CD14-positive monocyte (primary cell): ENCODE measurements at regions not wholly inside any gene's neighbourhood (a gene's known extent, or its start where the extent isn't known, plus 50 kb on each side); places are given as distances from the start of the nearest gene placed in this dataset.

ENCODE experiments used
- DNase-seq, 3 donors: peaks; one replicate each; pipeline ENCODE4 v3.0.0-alpha.2; 2011 to 2022
- H2AFZ ChIP-seq: 2 replicates; pipeline ENCODE4 v1.6.0; 2012; ENCODE audit warnings: mild to moderate bottlenecking, low read depth, low read length, inconsistent platforms; ENCODE audit not compliant: insufficient read depth, poor library complexity, severe bottlenecking
- H3K27ac ChIP-seq, 2 donors: 1 replicate in 1 of 2; 2 replicates in 1 of 2; pipeline ENCODE4 v1.5.1; 2012 to 2013; ENCODE audit warnings: low read length in 2 of 2, control low read depth in 1 of 2, inconsistent platforms in 1 of 2, low read depth in 1 of 2, mild to moderate bottlenecking in 1 of 2
- H3K27me3 ChIP-seq, 2 donors: one replicate each; pipeline versions ENCODE4 v1.6.0 to v1.6.1; 2011 to 2013; ENCODE audit warnings: low read length in 2 of 2; ENCODE audit not compliant: control insufficient read depth in 2 of 2, insufficient read depth in 2 of 2
- H3K36me3 ChIP-seq, 2 donors: replicated peaks in 1 of 2; 1 replicate in 1 of 2; 2 replicates in 1 of 2; pipeline versions ENCODE4 v1.5.1 to v1.6.1; 2012 to 2013; ENCODE audit warnings: low read length in 2 of 2, control low read depth in 1 of 2, inconsistent platforms in 1 of 2, mild to moderate bottlenecking in 1 of 2; ENCODE audit not compliant: insufficient read depth in 2 of 2, control insufficient read depth in 1 of 2
- H3K4me1 ChIP-seq, 2 donors: 1 replicate in 1 of 2; 2 replicates in 1 of 2; pipeline versions ENCODE4 v1.5.1 to v1.6.1; 2012 to 2013; ENCODE audit warnings: low read length in 2 of 2, control low read depth in 1 of 2, inconsistent platforms in 1 of 2, mild to moderate bottlenecking in 1 of 2, moderate library complexity in 1 of 2; ENCODE audit not compliant: insufficient read depth in 2 of 2, control insufficient read depth in 1 of 2
- H3K4me2 ChIP-seq: replicated peaks from 2 replicates; pipeline ENCODE3; 2012; ENCODE audit warnings: low read length, moderate library complexity, mild to moderate bottlenecking; ENCODE audit not compliant: poor library complexity, severe bottlenecking; ENCODE audit errors: extremely low read depth
- H3K4me3 ChIP-seq, 3 experiments: fragments of 200-600 bp in 1 of 3; sonication (generic) in 1 of 3; replicated peaks in 1 of 3; 1 replicate in 2 of 3; 2 replicates in 1 of 3; pipeline ENCODE4 v1.5.1; 2011 to 2013; ENCODE audit warnings: low read length in 3 of 3, mild to moderate bottlenecking in 3 of 3, control low read depth in 2 of 3, low read depth in 2 of 3, inconsistent platforms in 1 of 3, moderate library complexity in 1 of 3
- H3K79me2 ChIP-seq: 2 replicates; pipeline ENCODE4 v1.6.0; 2012; ENCODE audit warnings: mild to moderate bottlenecking, control low read depth, inconsistent platforms, low read length, moderate library complexity; ENCODE audit not compliant: insufficient read depth
- H3K9ac ChIP-seq: 2 replicates; pipeline ENCODE4 v1.6.0; 2017; ENCODE audit warnings: low read length, mild to moderate bottlenecking; ENCODE audit not compliant: insufficient read depth, poor library complexity, severe bottlenecking
- H3K9me3 ChIP-seq, 2 donors: replicated peaks in 1 of 2; 1 replicate in 1 of 2; 2 replicates in 1 of 2; pipeline versions ENCODE4 v1.5.1 to v1.6.1; 2012 to 2013; ENCODE audit warnings: low read length in 2 of 2, control low read depth in 1 of 2; ENCODE audit not compliant: control insufficient read depth in 1 of 2, insufficient read depth in 1 of 2
- H4K20me1 ChIP-seq: 2 replicates; pipeline ENCODE4 v1.6.0; 2012; ENCODE audit warnings: mild to moderate bottlenecking, low read length, control low read depth, moderate library complexity; ENCODE audit not compliant: insufficient read depth
- H3K27ac Mint-ChIP-seq, 7 donors: one replicate each; pipeline ENCODE4 v1.8.0; 2020; ENCODE audit warnings: mild to moderate bottlenecking in 7 of 7, mixed read lengths in 7 of 7, moderate library complexity in 6 of 7, inconsistent platforms in 2 of 7
- H3K27me3 Mint-ChIP-seq, 3 donors: one replicate each; pipeline ENCODE4 v1.8.0; 2021 to 2022; ENCODE audit warnings: low read depth in 3 of 3, mild to moderate bottlenecking in 3 of 3, mixed read lengths in 3 of 3, moderate library complexity in 3 of 3, inconsistent platforms in 1 of 3
- H3K36me3 Mint-ChIP-seq, 2 donors: one replicate each; pipeline ENCODE4 v1.8.0; 2020; ENCODE audit warnings: mixed read lengths in 2 of 2, inconsistent platforms in 1 of 2, mild to moderate bottlenecking in 1 of 2
- H3K4me1 Mint-ChIP-seq: one replicate; pipeline ENCODE4 v1.8.0; 2020; ENCODE audit warnings: mild to moderate bottlenecking, mixed read lengths
- H3K4me3 Mint-ChIP-seq, 2 donors: one replicate each; pipeline ENCODE4 v1.8.0; 2020; ENCODE audit warnings: mild to moderate bottlenecking in 2 of 2, mixed read lengths in 2 of 2, moderate library complexity in 1 of 2
- H3K9me3 Mint-ChIP-seq, 7 donors: one replicate each; pipeline ENCODE4 v1.8.0; 2020 to 2022; ENCODE audit warnings: mixed read lengths in 7 of 7, mild to moderate bottlenecking in 6 of 7, moderate library complexity in 6 of 7, inconsistent platforms in 2 of 7
- CTCF ChIP-seq: fragments of 200-600 bp; IDR thresholded peaks from one replicate; pipeline ENCODE4 v1.8.0; 2022; ENCODE audit warnings: antibody characterized with exemption, mild to moderate bottlenecking
- WGBS: methylation state at CpG from one replicate; pipeline ENCODE4 v1.1.5; 2013; ENCODE audit warnings: missing lambda C conversion rate; ENCODE audit not compliant: insufficient coverage; 5-methylcytosine and 5-hydroxymethylcytosine counted together
- intact Hi-C, 2 donors: fragments of 100-400 bp; cut with micrococcal nuclease; formaldehyde crosslinking; loops; one replicate each; pipeline versions ENCODE4 v1.15.0 to v1.15.1; 2023

DNA sequence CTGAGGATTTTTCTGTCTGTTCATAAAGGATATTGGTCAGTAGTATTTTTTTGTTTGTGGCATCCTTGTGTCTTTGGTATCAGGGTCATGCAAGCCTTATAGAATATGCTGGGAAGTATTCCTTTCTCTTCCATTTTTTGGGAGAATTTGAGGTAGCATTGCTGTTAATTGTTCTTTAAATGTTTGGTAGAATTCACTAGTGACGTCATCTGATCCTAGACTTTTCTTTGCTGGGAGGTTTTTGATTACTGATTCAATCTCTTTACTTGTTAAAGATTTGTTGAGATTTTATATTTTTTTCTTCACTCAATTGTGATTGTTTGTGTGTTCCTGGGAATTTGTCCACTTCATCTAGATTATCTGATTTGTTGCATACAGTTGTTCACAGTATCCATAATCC lies 234.4 kb upstream of the ATP6AP2 start:
- no peaks in the 10 kb centered on the region for H4K20me1 ChIP-seq
- H3K4me2 ChIP-seq: no peak overlapping the region
- no peaks in the 10 kb centered on the region for H3K27me3 Mint-ChIP-seq
- no peaks in the 10 kb centered on the region for H3K4me1 Mint-ChIP-seq
- no peak overlapping the region for H3K9ac ChIP-seq
- no peak overlapping the region for H3K4me3 Mint-ChIP-seq
- no peak for DNase-seq
- H3K4me3 ChIP-seq: no peak overlapping the region
- no peak overlapping the region for H2AFZ ChIP-seq
- no peaks in the 10 kb centered on the region for H3K36me3 ChIP-seq
- no peak overlapping the region for H3K27ac Mint-ChIP-seq
- peaks cover 4 to 35% (median 12%) of the 10 kb centered on the region in 7 donors for H3K9me3 Mint-ChIP-seq
- H3K27ac ChIP-seq: no peak overlapping the region
- H3K27me3 ChIP-seq: no peaks in the 10 kb centered on the region
- no peak for TF ChIP-seq CTCF
- H3K36me3 Mint-ChIP-seq: no peaks in the 10 kb centered on the region
- no peaks in the 10 kb centered on the region for H3K4me1 ChIP-seq
- peaks cover 7 to 21% of the 10 kb centered on the region in 2 donors for H3K9me3 ChIP-seq
- intact Hi-C loops: no loop called here
- no peaks in the 10 kb centered on the region for H3K79me2 ChIP-seq
- no CpG with 5 or more reads among the region's 1 CpG for WGBS

DNA sequence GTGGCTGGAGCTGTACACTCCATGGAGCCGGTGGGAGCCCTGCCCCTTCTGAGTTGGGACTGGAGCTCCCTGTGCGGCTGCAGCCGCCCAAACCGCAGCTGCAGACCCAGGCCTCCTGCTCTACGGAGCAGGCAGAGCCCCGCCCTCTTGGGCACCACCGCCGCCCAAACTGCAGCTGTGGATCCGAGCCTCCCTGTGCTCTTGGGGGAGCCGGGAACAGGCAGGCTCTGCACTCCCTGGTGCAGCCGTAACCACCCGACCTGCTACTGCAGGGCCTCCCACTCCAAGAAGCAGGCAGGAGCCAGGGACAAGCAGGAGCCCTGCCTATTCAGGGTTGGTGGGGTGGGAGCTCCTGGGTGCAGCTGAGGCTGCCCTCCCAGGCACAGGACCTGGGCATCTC lies 237.5 kb upstream of the ATP6AP2 start:
- Histone ChIP-seq H3K9me3 (peaks cover 7 to 21% of the 10 kb centered on the region in 2 donors), H4K20me1 (no peaks in the 10 kb centered on the region), H3K27me3 (no peaks in the 10 kb centered on the region), H3K4me1 (no peaks in the 10 kb centered on the region), H3K4me2 (no peak overlapping the region), H3K36me3 (no peaks in the 10 kb centered on the region), H3K79me2 (no peaks in the 10 kb centered on the region), H3K9ac (no peak overlapping the region), H2AFZ (no peak overlapping the region), H3K4me3 (no peak overlapping the region), H3K27ac (no peak overlapping the region)
- no peak for DNase-seq
- Mint-ChIP-seq H3K36me3 (no peaks in the 10 kb centered on the region), H3K4me3 (no peak overlapping the region), H3K4me1 (no peaks in the 10 kb centered on the region), H3K27me3 (peaks cover 0 to 2% (median under 1%) of the 10 kb centered on the region in 3 donors), H3K9me3 (peaks cover 4 to 32% (median 10%) of the 10 kb centered on the region in 7 donors), H3K27ac (no peak overlapping the region)
- WGBS: 100% methylated on average over 7 of the region's 12 CpGs
- no peak for TF ChIP-seq CTCF
- intact Hi-C loops: no loop called here
